Upper lobe of left lung (tissue), 4 donors: ENCODE measurements at regions not wholly inside any gene's neighbourhood (a gene's known extent, or its start where the extent isn't known, plus 50 kb on each side); places are given as distances from the start of the nearest gene placed in this dataset.

Experiments used
- EP300 ChIP-seq, 4 donors: sonication (generic); formaldehyde crosslinking; IDR thresholded peaks; one replicate each; pipeline ENCODE4 v1.5.1; 2017; ENCODE audit warnings: antibody characterized with exemption in 4 of 4, control low read depth in 2 of 4
- POLR2A ChIP-seq, 4 donors: fragments of 450-650 bp; IDR thresholded peaks; one replicate each; pipeline ENCODE4 v1.5.1; 2016 to 2017; ENCODE audit warnings: antibody characterized with exemption in 4 of 4, mild to moderate bottlenecking in 2 of 4
- POLR2AphosphoS5 ChIP-seq, 2 donors: sonication (generic); formaldehyde crosslinking; IDR thresholded peaks; one replicate each; pipeline ENCODE4 v1.5.1; 2017; ENCODE audit warnings: antibody characterized with exemption in 2 of 2
- TF ChIP-seq, protein P1 (sequence below), 6 experiments: fragments of 450-650 bp in 4 of 6; fragments of 200-600 bp in 2 of 6; sonication (generic) in 2 of 6; IDR thresholded peaks; one replicate each; pipeline ENCODE4 v1.5.1; 2016 to 2019; ENCODE audit warnings: antibody characterized with exemption in 6 of 6

DNA sequence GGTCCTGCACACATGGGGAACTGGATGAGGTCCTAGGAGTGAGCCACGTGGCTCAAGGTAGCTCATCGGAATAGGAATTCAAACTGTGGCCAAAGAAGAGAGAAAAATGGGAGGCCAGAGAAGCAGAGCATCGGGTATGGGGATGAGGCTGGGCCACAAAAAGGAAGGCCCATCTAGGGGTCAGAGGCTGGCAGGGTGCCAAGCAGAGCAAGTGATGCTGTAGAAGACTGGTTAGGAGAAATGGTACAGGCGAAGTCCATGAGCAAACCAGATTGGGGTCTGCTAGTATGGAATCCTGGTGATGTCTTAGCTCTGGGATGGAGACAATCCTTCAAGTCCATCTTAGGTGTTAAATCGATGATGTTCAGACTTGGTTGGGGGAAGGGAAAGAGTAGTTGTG lies 68.0 kb downstream of the TEX35 start:
- TF ChIP-seq, protein P1, sequence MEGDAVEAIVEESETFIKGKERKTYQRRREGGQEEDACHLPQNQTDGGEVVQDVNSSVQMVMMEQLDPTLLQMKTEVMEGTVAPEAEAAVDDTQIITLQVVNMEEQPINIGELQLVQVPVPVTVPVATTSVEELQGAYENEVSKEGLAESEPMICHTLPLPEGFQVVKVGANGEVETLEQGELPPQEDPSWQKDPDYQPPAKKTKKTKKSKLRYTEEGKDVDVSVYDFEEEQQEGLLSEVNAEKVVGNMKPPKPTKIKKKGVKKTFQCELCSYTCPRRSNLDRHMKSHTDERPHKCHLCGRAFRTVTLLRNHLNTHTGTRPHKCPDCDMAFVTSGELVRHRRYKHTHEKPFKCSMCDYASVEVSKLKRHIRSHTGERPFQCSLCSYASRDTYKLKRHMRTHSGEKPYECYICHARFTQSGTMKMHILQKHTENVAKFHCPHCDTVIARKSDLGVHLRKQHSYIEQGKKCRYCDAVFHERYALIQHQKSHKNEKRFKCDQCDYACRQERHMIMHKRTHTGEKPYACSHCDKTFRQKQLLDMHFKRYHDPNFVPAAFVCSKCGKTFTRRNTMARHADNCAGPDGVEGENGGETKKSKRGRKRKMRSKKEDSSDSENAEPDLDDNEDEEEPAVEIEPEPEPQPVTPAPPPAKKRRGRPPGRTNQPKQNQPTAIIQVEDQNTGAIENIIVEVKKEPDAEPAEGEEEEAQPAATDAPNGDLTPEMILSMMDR (IDR thresholded peaks at IDR 0.05), result no peak
- TF ChIP-seq POLR2A (IDR thresholded peaks at IDR 0.05) (no peak), POLR2AphosphoS5 (IDR thresholded peaks at IDR 0.05) (no peak), EP300 (IDR thresholded peaks at IDR 0.05) (no peak)
